DMS53 treated with DMSO at 0.1 percent for 48 hours (cell line): ENCODE measurements at regions not wholly inside any gene's neighbourhood (a gene's known extent, or its start where the extent isn't known, plus 50 kb on each side); places are given as distances from the start of the nearest gene placed in this dataset.
A peak's percentile ranks its signal among the peaks of the same experiment; 100 is the strongest.

Source experiments
- DNase-seq: peaks from one replicate; lab custom pipeline; 2025; ENCODE audit not compliant: unreplicated experiment; lab: John Stamatoyannopoulos, UW

- DNase-seq: peak; percentile 84
Observed at GRCh38 chr12:113766131-113766878, 199.8 kb downstream of the RBM19 start.

- no peak for DNase-seq
Observed at GRCh38 chr12:113764661-113765060, 201.5 kb downstream of the RBM19 start.

GRCh38 chr12:113762882-113763816, 203.0 kb downstream of the RBM19 start:
- no peak for DNase-seq

GRCh38 chr12:113762155-113762881, 203.8 kb downstream of the RBM19 start:
- DNase-seq: no peak

- DNase-seq: no peak
Observed at GRCh38 chr12:113759135-113759534, 207.0 kb downstream of the RBM19 start.

- no peak for DNase-seq
Observed at GRCh38 chr12:113758165-113758924, 207.8 kb downstream of the RBM19 start.

- no peak for DNase-seq
Observed at GRCh38 chr12:113757221-113758002, 208.7 kb downstream of the RBM19 start.

- DNase-seq: no peak
Observed at GRCh38 chr12:113756609-113757008, 209.5 kb downstream of the RBM19 start.

GRCh38 chr12:113755098-113755497, 211.0 kb downstream of the RBM19 start:
- DNase-seq: no peak

GRCh38 chr12:113751513-113751912, 214.6 kb downstream of the RBM19 start:
- no peak for DNase-seq

GRCh38 chr12:113749433-113749815, 216.7 kb downstream of the RBM19 start:
- DNase-seq: no peak

GRCh38 chr12:113748707-113749432, 217.3 kb downstream of the RBM19 start:
- DNase-seq: no peak

GRCh38 chr12:113747017-113747416, 219.1 kb downstream of the RBM19 start:
- no peak for DNase-seq

GRCh38 chr12:113744802-113745395, 221.2 kb downstream of the RBM19 start:
- no peak for DNase-seq

- no peak for DNase-seq
Observed at GRCh38 chr12:113742801-113743200, 223.3 kb downstream of the RBM19 start.

GRCh38 chr12:113740699-113741098, 225.4 kb downstream of the RBM19 start:
- no peak for DNase-seq

- DNase-seq: no peak
Observed at GRCh38 chr12:113735131-113735530, 231.0 kb downstream of the RBM19 start.

- DNase-seq: no peak
Observed at GRCh38 chr12:113734503-113734902, 231.6 kb downstream of the RBM19 start.

- no peak for DNase-seq
Observed at GRCh38 chr12:113732916-113733315, 233.2 kb downstream of the RBM19 start.
